Effector CD8-positive, alpha-beta T cell (primary cell): ENCODE measurements at regions not wholly inside any gene's neighbourhood (a gene's known extent, or its start where the extent isn't known, plus 50 kb on each side); places are given as distances from the start of the nearest gene placed in this dataset.
"Not testable (repeated sequence)": the region's sequence is repeated elsewhere in the genome, so short reads cannot be mapped to it uniquely, and the experiment has no call there.

Experiments used
- DNase-seq: peaks from one replicate; lab custom pipeline; 2025; lab: John Stamatoyannopoulos, UW

GRCh38 chr2:37758141-37758601 lies 86.7 kb upstream of the CDC42EP3 start:
- DNase-seq, result not testable (repeated sequence)

GRCh38 chr2:37759989-37760388 lies 88.5 kb upstream of the CDC42EP3 start:
- DNase-seq, result not testable (repeated sequence)

- DNase-seq, result no peak
Observed at GRCh38 chr2:37760471-37760870, 89.0 kb upstream of the CDC42EP3 start.

- not testable (repeated sequence) for DNase-seq
Observed at GRCh38 chr2:37762281-37762680, 90.8 kb upstream of the CDC42EP3 start.

DNA sequence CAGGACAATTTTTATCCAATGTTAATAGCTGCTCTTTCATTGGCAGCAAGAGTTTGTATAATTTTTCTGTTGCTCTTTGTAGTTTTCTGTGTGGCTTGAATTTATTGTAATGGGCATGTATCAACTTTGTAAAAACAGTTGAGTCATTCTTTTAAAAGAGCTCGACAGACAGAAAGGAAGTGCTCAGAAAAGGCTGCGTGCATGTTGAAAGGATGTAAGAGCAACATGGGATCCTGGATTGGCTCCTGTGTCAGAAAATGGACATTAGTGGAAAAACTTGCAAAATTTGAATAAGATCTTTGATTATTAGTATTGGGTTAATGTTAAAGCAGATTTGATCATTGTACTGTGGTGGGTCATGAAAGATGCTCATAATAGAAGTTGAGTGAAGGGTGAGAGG lies 93.3 kb upstream of the CDC42EP3 start:
- no peak for DNase-seq

DNA sequence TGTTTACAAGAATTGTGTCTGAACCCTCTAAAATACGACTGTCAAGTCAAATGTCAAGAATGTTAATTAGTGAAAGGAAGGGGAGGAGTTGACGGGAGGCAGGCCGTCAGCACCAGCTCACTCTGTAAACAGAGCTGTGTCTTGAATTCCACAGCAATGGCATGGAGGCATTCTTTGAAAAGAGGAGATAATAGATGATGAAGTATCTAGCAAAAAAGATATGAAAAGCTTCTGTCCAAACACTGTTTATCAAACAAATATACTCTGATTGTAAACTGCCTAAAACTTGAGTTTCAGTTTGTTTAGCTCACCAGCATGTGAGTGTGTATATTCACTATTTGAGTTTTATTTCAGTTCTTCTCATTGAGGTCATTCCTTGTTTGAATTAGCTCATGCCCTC lies 94.7 kb upstream of the CDC42EP3 start:
- no peak for DNase-seq

GRCh38 chr2:37767046-37767445 lies 95.6 kb upstream of the CDC42EP3 start:
- DNase-seq, result no peak

GRCh38 chr2:37767959-37768925 lies 96.8 kb upstream of the CDC42EP3 start:
- no peak for DNase-seq

DNA sequence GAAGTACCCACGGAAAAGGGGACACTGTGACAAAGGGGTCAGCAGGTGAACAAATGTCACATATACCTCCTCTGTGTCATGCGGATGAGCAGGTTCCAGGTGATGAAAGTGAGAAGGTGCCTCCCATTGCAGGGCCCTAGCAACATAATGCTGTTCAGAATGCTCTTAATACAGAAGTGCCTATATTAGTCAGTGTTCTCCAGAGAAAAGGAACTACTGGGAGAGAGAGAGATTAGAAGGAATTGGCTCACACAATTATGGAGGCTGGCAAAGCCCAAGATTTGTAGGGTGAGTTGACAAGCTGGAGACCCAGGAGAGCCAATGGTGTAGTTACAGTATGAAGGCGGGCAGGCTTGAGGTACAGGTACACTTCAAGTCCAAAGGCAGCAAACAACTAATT lies 98.1 kb upstream of the CDC42EP3 start:
- no peak for DNase-seq

GRCh38 chr2:37770797-37771196 lies 99.4 kb upstream of the CDC42EP3 start:
- no peak for DNase-seq

- DNase-seq, result no peak
Observed at GRCh38 chr2:37771600-37772088, 100.2 kb upstream of the CDC42EP3 start.

GRCh38 chr2:37773371-37774130 lies 102.1 kb upstream of the CDC42EP3 start:
- DNase-seq, result no peak

- DNase-seq, result not testable (repeated sequence)
Observed at GRCh38 chr2:37774171-37774944, 102.9 kb upstream of the CDC42EP3 start.

DNA sequence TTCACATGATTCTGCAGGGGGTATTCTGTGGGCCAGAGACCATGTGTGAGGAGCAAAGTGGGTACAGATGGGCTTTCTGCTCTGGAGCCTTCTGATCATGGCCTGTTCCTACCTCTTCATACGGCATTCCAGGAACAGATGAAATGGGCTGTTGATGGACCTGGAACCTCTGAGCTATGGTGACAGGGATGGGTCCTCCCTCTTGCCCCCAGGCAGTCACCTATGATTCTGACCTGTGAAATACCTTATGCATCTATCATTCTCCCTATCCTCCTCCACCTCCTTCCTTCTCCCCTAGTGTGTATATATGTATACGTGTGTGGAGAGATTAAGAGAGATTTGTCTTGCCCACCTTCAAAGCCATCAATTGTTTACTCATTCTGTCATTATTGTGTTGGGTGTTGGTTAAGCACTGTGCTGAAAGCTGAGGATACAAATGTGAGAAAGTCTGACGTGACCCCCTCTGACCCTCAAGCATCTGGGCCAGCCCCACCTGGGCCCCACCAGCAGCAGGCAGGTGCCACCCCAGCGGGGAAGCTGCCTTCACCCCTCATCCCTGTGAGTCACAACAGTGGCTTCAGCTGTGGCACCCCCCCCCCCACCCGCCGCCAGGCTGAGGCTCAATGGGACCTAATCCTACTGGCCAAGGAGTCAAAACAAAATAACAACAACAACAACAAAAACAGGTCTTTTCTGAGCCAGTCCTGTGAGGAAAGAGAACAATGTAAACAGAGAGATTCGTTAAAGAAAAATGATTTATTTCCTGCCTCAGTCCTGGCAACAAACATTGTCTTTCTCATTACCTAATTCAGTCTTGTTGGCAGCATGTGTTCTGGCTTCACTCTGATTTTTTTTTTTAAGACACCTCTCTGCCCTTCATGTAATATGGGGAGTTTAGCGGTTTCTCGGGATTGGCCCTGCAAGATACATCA lies 103.8 kb upstream of the CDC42EP3 start:
- no peak for DNase-seq

- DNase-seq, result no peak
Observed at GRCh38 chr2:37775908-37776250, 104.4 kb upstream of the CDC42EP3 start.

- DNase-seq, result no peak
Observed at GRCh38 chr2:37776487-37776886, 105.0 kb upstream of the CDC42EP3 start.

- no peak for DNase-seq
Observed at GRCh38 chr2:37779139-37779538, 107.7 kb upstream of the CDC42EP3 start.

DNA sequence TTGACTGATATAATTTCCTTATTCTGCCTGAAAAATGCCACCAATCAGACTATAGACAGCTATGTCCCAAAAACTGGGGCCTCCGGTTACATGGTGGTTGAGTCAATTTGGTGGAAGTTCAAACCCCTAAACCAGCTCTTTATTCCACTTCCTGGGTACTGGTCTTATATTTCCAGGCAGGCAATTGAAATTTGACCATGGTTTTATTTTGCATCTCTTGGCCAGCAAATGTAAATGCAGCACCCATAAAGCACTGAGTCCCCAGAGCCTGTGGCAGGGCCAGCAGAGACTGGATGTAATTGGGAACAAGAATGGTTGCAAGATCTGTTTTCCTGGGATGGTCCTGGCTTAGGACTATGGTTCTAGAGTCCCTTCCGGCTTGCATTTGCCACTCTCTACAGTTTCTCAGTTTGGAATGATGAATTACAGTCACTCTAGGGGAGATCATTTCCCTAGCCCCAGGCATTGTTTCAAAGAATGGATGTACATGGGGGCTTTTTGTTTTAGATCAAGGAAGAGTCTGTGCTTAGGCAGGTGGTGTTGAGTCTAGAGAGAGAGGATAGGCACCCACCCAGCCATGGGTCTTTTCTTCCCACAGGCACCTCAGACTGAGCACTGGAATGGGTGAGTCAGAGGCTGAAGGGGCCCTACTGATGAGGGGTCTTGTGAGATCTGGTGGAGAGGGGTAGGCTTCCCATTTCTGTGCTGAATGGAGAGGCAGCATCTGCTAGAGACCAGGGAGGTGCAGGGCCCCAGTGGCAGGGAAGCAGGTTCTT lies 108.4 kb upstream of the CDC42EP3 start:
- no peak for DNase-seq

DNA sequence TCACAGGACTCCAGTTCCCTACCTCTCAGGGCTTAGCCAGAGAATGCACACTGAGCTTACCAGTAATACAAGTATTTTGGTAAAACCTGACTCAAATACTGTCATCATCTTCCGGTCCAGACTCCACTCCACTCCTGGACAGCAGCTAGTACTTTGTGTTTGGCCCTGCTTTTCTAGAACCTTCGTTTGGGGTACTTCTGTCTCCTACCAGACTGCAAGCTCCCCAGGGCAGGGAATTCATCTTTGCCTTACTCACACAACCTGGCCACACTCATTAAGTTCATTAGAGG lies 108.9 kb upstream of the CDC42EP3 start:
- DNase-seq, result no peak

DNA sequence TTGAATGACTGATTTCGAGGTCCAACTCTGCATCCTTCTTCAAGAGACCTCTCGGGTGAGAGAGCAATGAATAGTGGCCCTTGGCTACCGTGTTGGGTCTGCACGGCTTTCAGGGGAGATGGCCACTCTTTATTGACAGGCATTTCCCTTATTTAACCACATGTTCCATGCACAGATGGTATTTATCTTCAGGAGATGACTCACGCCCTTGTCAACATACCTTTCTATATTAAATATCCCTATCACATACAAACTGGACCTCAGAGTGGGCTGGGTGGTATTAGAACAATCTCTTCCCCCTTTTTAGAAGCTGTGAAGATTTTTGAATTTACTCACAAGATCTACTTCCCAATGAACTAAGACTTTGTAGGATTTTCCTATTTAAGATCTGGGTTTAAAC lies 109.6 kb upstream of the CDC42EP3 start:
- DNase-seq, result no peak
